ENCODE measurements at regions not wholly inside any gene's neighbourhood (a gene's known extent, or its start where the extent isn't known, plus 50 kb on each side); places are given as distances from the start of the nearest gene placed in this dataset.

GRCh38 chr12:107558141-107558815, 127.3 kb upstream of the PWP1 start:
- no peak for DNase-seq (ENCODE audit: low read depth in 4 of 6, low spot score in 6 of 6)
- no peaks in the 10 kb centered on the region for H3K36me3 ChIP-seq (ENCODE audit: control insufficient read depth, insufficient read depth, low read length)
- H3K4me3 ChIP-seq (ENCODE audit: low read depth, low read length) = no peak overlapping the region
- no peaks in the 10 kb centered on the region for H3K27me3 ChIP-seq (ENCODE audit: control insufficient read depth, insufficient read depth, low read length)
- peaks cover 14% of the 10 kb centered on the region for H3K4me1 ChIP-seq (ENCODE audit: control insufficient read depth, insufficient read depth, low read length)
- no peaks in the 10 kb centered on the region for H3K9me3 ChIP-seq (ENCODE audit: control insufficient read depth, insufficient read depth, low read length)
- WGBS (ENCODE audit: insufficient coverage) = 78% methylated on average over 6 of the region's 9 CpGs
- no peak overlapping the region for H3K27ac ChIP-seq (ENCODE audit: low read depth, low read length)

- Histone ChIP-seq H3K4me1 (ENCODE audit: control insufficient read depth, insufficient read depth, low read length) (peaks cover 14% of the 10 kb centered on the region), H3K9me3 (ENCODE audit: control insufficient read depth, insufficient read depth, low read length) (no peaks in the 10 kb centered on the region), H3K4me3 (ENCODE audit: low read depth, low read length) (no peak overlapping the region), H3K27ac (ENCODE audit: low read depth, low read length) (no peak overlapping the region), H3K36me3 (ENCODE audit: control insufficient read depth, insufficient read depth, low read length) (no peaks in the 10 kb centered on the region), H3K27me3 (ENCODE audit: control insufficient read depth, insufficient read depth, low read length) (no peaks in the 10 kb centered on the region)
- no peak for DNase-seq (ENCODE audit: low read depth in 4 of 6, low spot score in 6 of 6)
- WGBS (ENCODE audit: insufficient coverage) = 41% methylated on average over 5 of the region's 5 CpGs
Measured at GRCh38 chr12:107558816-107559382, 126.7 kb upstream of the PWP1 start.

GRCh38 chr12:107560165-107560898, 125.3 kb upstream of the PWP1 start:
- no peaks in the 10 kb centered on the region for H3K27me3 ChIP-seq (ENCODE audit: control insufficient read depth, insufficient read depth, low read length)
- H3K4me1 ChIP-seq (ENCODE audit: control insufficient read depth, insufficient read depth, low read length) = peaks cover 9% of the 10 kb centered on the region
- peak in 1 of 6 donors; percentile 90 for DNase-seq (ENCODE audit: low read depth in 4 of 6, low spot score in 6 of 6)
- no peaks in the 10 kb centered on the region for H3K9me3 ChIP-seq (ENCODE audit: control insufficient read depth, insufficient read depth, low read length)
- H3K27ac ChIP-seq (ENCODE audit: low read depth, low read length) = no peak overlapping the region
- H3K36me3 ChIP-seq (ENCODE audit: control insufficient read depth, insufficient read depth, low read length) = no peaks in the 10 kb centered on the region
- WGBS (ENCODE audit: insufficient coverage) = 100% methylated on average over 3 of the region's 7 CpGs
- H3K4me3 ChIP-seq (ENCODE audit: low read depth, low read length) = no peak overlapping the region

- 86% methylated on average over 1 of the region's 4 CpGs for WGBS (ENCODE audit: insufficient coverage)
- peaks cover 9% of the 10 kb centered on the region for H3K4me1 ChIP-seq (ENCODE audit: control insufficient read depth, insufficient read depth, low read length)
- H3K27me3 ChIP-seq (ENCODE audit: control insufficient read depth, insufficient read depth, low read length) = no peaks in the 10 kb centered on the region
- no peaks in the 10 kb centered on the region for H3K9me3 ChIP-seq (ENCODE audit: control insufficient read depth, insufficient read depth, low read length)
- no peak overlapping the region for H3K4me3 ChIP-seq (ENCODE audit: low read depth, low read length)
- no peaks in the 10 kb centered on the region for H3K36me3 ChIP-seq (ENCODE audit: control insufficient read depth, insufficient read depth, low read length)
- no peak for DNase-seq (ENCODE audit: low read depth in 4 of 6, low spot score in 6 of 6)
- no peak overlapping the region for H3K27ac ChIP-seq (ENCODE audit: low read depth, low read length)
Measured at GRCh38 chr12:107560899-107561285, 124.7 kb upstream of the PWP1 start.

GRCh38 chr12:107564946-107565345, 120.7 kb upstream of the PWP1 start:
- no peaks in the 10 kb centered on the region for H3K36me3 ChIP-seq (ENCODE audit: control insufficient read depth, insufficient read depth, low read length)
- WGBS (ENCODE audit: insufficient coverage) = 41% methylated on average over 2 of the region's 3 CpGs

GRCh38 chr12:107565551-107565950, 120.0 kb upstream of the PWP1 start:
- Histone ChIP-seq H3K36me3 (ENCODE audit: control insufficient read depth, insufficient read depth, low read length) (no peaks in the 10 kb centered on the region), H3K9me3 (ENCODE audit: control insufficient read depth, insufficient read depth, low read length) (peaks cover 2% of the 10 kb centered on the region), H3K4me1 (ENCODE audit: control insufficient read depth, insufficient read depth, low read length) (no peaks in the 10 kb centered on the region), H3K27me3 (ENCODE audit: control insufficient read depth, insufficient read depth, low read length) (no peaks in the 10 kb centered on the region), H3K4me3 (ENCODE audit: low read depth, low read length) (no peak overlapping the region), H3K27ac (ENCODE audit: low read depth, low read length) (no peak overlapping the region)
- no peak for DNase-seq (ENCODE audit: low read depth in 4 of 6, low spot score in 6 of 6)
- WGBS (ENCODE audit: insufficient coverage) = 89% methylated on average over 2 of the region's 5 CpGs

More at GRCh38 chr12:107564946-107565345, 120.7 kb upstream of the PWP1 start:
- Histone ChIP-seq H3K27ac (ENCODE audit: low read depth, low read length) (no peak overlapping the region), H3K27me3 (ENCODE audit: control insufficient read depth, insufficient read depth, low read length) (no peaks in the 10 kb centered on the region), H3K9me3 (ENCODE audit: control insufficient read depth, insufficient read depth, low read length) (peaks cover 2% of the 10 kb centered on the region), H3K4me1 (ENCODE audit: control insufficient read depth, insufficient read depth, low read length) (no peaks in the 10 kb centered on the region), H3K4me3 (ENCODE audit: low read depth, low read length) (no peak overlapping the region)
- DNase-seq (ENCODE audit: low read depth in 4 of 6, low spot score in 6 of 6) = peak in 1 of 6 donors; percentile 85

GRCh38 chr12:107567876-107568619, 117.6 kb upstream of the PWP1 start:
- no peak for DNase-seq (ENCODE audit: low read depth in 4 of 6, low spot score in 6 of 6)
- H3K36me3 ChIP-seq (ENCODE audit: control insufficient read depth, insufficient read depth, low read length) = no peaks in the 10 kb centered on the region
- H3K9me3 ChIP-seq (ENCODE audit: control insufficient read depth, insufficient read depth, low read length) = peaks cover 3% of the 10 kb centered on the region
- H3K4me3 ChIP-seq (ENCODE audit: low read depth, low read length) = no peak overlapping the region
- no peaks in the 10 kb centered on the region for H3K27me3 ChIP-seq (ENCODE audit: control insufficient read depth, insufficient read depth, low read length)
- no CpG with 5 or more reads among the region's 6 CpGs for WGBS (ENCODE audit: insufficient coverage)
- H3K4me1 ChIP-seq (ENCODE audit: control insufficient read depth, insufficient read depth, low read length) = no peaks in the 10 kb centered on the region
- no peak overlapping the region for H3K27ac ChIP-seq (ENCODE audit: low read depth, low read length)

GRCh38 chr12:107568718-107569117, 116.9 kb upstream of the PWP1 start:
- Histone ChIP-seq H3K4me3 (ENCODE audit: low read depth, low read length) (no peak overlapping the region), H3K36me3 (ENCODE audit: control insufficient read depth, insufficient read depth, low read length) (no peaks in the 10 kb centered on the region), H3K27ac (ENCODE audit: low read depth, low read length) (no peak overlapping the region), H3K27me3 (ENCODE audit: control insufficient read depth, insufficient read depth, low read length) (no peaks in the 10 kb centered on the region), H3K9me3 (ENCODE audit: control insufficient read depth, insufficient read depth, low read length) (peaks cover 3% of the 10 kb centered on the region), H3K4me1 (ENCODE audit: control insufficient read depth, insufficient read depth, low read length) (no peaks in the 10 kb centered on the region)
- no peak for DNase-seq (ENCODE audit: low read depth in 4 of 6, low spot score in 6 of 6)
- no CpG with 5 or more reads among the region's 5 CpGs for WGBS (ENCODE audit: insufficient coverage)

GRCh38 chr12:107570721-107571120, 114.9 kb upstream of the PWP1 start:
- no peak for DNase-seq (ENCODE audit: low read depth in 4 of 6, low spot score in 6 of 6)
- Histone ChIP-seq H3K4me1 (ENCODE audit: control insufficient read depth, insufficient read depth, low read length) (no peaks in the 10 kb centered on the region), H3K27ac (ENCODE audit: low read depth, low read length) (no peak overlapping the region), H3K27me3 (ENCODE audit: control insufficient read depth, insufficient read depth, low read length) (no peaks in the 10 kb centered on the region), H3K9me3 (ENCODE audit: control insufficient read depth, insufficient read depth, low read length) (peaks cover 3% of the 10 kb centered on the region), H3K36me3 (ENCODE audit: control insufficient read depth, insufficient read depth, low read length) (no peaks in the 10 kb centered on the region), H3K4me3 (ENCODE audit: low read depth, low read length) (no peak overlapping the region)
- no CpG with 5 or more reads among the region's 1 CpG for WGBS (ENCODE audit: insufficient coverage)

Data from spinal cord (tissue), 9 donors.